ENCODE measurements at regions not wholly inside any gene's neighbourhood (a gene's known extent, or its start where the extent isn't known, plus 50 kb on each side); places are given as distances from the start of the nearest gene placed in this dataset.

GRCh38 chr12:18207266-18207665 is 54.1 kb upstream of the PIK3C2G start:
- no peaks in the 10 kb centered on the region for H3K27me3 ChIP-seq (ENCODE audit: insufficient read depth, low read length, poor library complexity)
- H3K27ac ChIP-seq (ENCODE audit: low read length) = no peak overlapping the region
- no peaks in the 10 kb centered on the region for H4K20me1 ChIP-seq (ENCODE audit: insufficient read depth, low read length)
- H3K79me2 ChIP-seq (ENCODE audit: insufficient read depth, low read length) = no peaks in the 10 kb centered on the region
- DNase-seq (no peak), ATAC-seq (ENCODE audit: insufficient read depth, low read depth) (no peak)
- no peak overlapping the region for H3K9ac ChIP-seq (ENCODE audit: low read depth, low read length)
- no peak overlapping the region for H3K4me3 ChIP-seq (ENCODE audit: low read depth in 1 of 2, low read length in 2 of 2)
- H3K4me2 ChIP-seq (ENCODE audit: insufficient read depth, low read length) = no peak overlapping the region
- no peaks in the 10 kb centered on the region for H3K36me3 ChIP-seq (ENCODE audit: insufficient read depth, low read length)
- H2AFZ ChIP-seq (ENCODE audit: low read depth, low read length) = no peak overlapping the region
- no peaks in the 10 kb centered on the region for H3K4me1 ChIP-seq (ENCODE audit: insufficient read depth, low read length)
- TF ChIP-seq CTCF (IDR thresholded peaks at IDR 0.05; ENCODE audit: borderline replicate concordance, extremely low read depth, low read length, poor library complexity, severe bottlenecking) (no peak), EZH2 (IDR thresholded peaks at IDR 0.05; ENCODE audit: borderline replicate concordance, low read depth, low read length, severe bottlenecking) (no peak)
- no peaks in the 10 kb centered on the region for H3K9me3 ChIP-seq (ENCODE audit: insufficient read depth, low read length, severe bottlenecking)

GRCh38 chr12:18206198-18206597 is 55.1 kb upstream of the PIK3C2G start:
- H2AFZ ChIP-seq (ENCODE audit: low read depth, low read length) = no peak overlapping the region
- TF ChIP-seq EZH2 (IDR thresholded peaks at IDR 0.05; ENCODE audit: borderline replicate concordance, low read depth, low read length, severe bottlenecking) = no peak
- TF ChIP-seq CTCF (IDR thresholded peaks at IDR 0.05; ENCODE audit: borderline replicate concordance, extremely low read depth, low read length, poor library complexity, severe bottlenecking) = no peak
- H3K9me3 ChIP-seq (ENCODE audit: insufficient read depth, low read length, severe bottlenecking) = no peaks in the 10 kb centered on the region
- no peak overlapping the region for H3K9ac ChIP-seq (ENCODE audit: low read depth, low read length)
- no peak overlapping the region for H3K4me2 ChIP-seq (ENCODE audit: insufficient read depth, low read length)
- H3K27me3 ChIP-seq (ENCODE audit: insufficient read depth, low read length, poor library complexity) = no peaks in the 10 kb centered on the region
- ATAC-seq (ENCODE audit: insufficient read depth, low read depth) (no peak), DNase-seq (no peak)
- H4K20me1 ChIP-seq (ENCODE audit: insufficient read depth, low read length) = no peaks in the 10 kb centered on the region
- no peak overlapping the region for H3K4me3 ChIP-seq (ENCODE audit: low read depth in 1 of 2, low read length in 2 of 2)
- H3K36me3 ChIP-seq (ENCODE audit: insufficient read depth, low read length) = no peaks in the 10 kb centered on the region
- H3K79me2 ChIP-seq (ENCODE audit: insufficient read depth, low read length) = no peaks in the 10 kb centered on the region
- H3K27ac ChIP-seq (ENCODE audit: low read length) = no peak overlapping the region
- H3K4me1 ChIP-seq (ENCODE audit: insufficient read depth, low read length) = no peaks in the 10 kb centered on the region

GRCh38 chr12:18204053-18204452 is 57.3 kb upstream of the PIK3C2G start:
- TF ChIP-seq CTCF (IDR thresholded peaks at IDR 0.05; ENCODE audit: borderline replicate concordance, extremely low read depth, low read length, poor library complexity, severe bottlenecking) = no peak
- TF ChIP-seq EZH2 (IDR thresholded peaks at IDR 0.05; ENCODE audit: borderline replicate concordance, low read depth, low read length, severe bottlenecking) = no peak
- no peak overlapping the region for H2AFZ ChIP-seq (ENCODE audit: low read depth, low read length)
- no peak overlapping the region for H3K4me2 ChIP-seq (ENCODE audit: insufficient read depth, low read length)
- DNase-seq (no peak), ATAC-seq (ENCODE audit: insufficient read depth, low read depth) (no peak)
- H4K20me1 ChIP-seq (ENCODE audit: insufficient read depth, low read length) = no peaks in the 10 kb centered on the region
- no peaks in the 10 kb centered on the region for H3K9me3 ChIP-seq (ENCODE audit: insufficient read depth, low read length, severe bottlenecking)
- H3K27ac ChIP-seq (ENCODE audit: low read length) = no peak overlapping the region
- H3K9ac ChIP-seq (ENCODE audit: low read depth, low read length) = no peak overlapping the region
- no peak overlapping the region for H3K4me3 ChIP-seq (ENCODE audit: low read depth in 1 of 2, low read length in 2 of 2)
- H3K79me2 ChIP-seq (ENCODE audit: insufficient read depth, low read length) = no peaks in the 10 kb centered on the region
- H3K36me3 ChIP-seq (ENCODE audit: insufficient read depth, low read length) = no peaks in the 10 kb centered on the region
- H3K27me3 ChIP-seq (ENCODE audit: insufficient read depth, low read length, poor library complexity) = no peaks in the 10 kb centered on the region
- H3K4me1 ChIP-seq (ENCODE audit: insufficient read depth, low read length) = no peaks in the 10 kb centered on the region

- H3K27ac ChIP-seq (ENCODE audit: low read length) = no peak overlapping the region
Observed at GRCh38 chr12:18192119-18192518, 69.2 kb upstream of the PIK3C2G start.

More at GRCh38 chr12:18192119-18192518, 69.2 kb upstream of the PIK3C2G start:
- TF ChIP-seq EZH2 (IDR thresholded peaks at IDR 0.05; ENCODE audit: borderline replicate concordance, low read depth, low read length, severe bottlenecking) = no peak
- TF ChIP-seq CTCF (IDR thresholded peaks at IDR 0.05; ENCODE audit: borderline replicate concordance, extremely low read depth, low read length, poor library complexity, severe bottlenecking) = no peak
- no peak overlapping the region for H3K4me3 ChIP-seq (ENCODE audit: low read depth in 1 of 2, low read length in 2 of 2)
- no peaks in the 10 kb centered on the region for H3K27me3 ChIP-seq (ENCODE audit: insufficient read depth, low read length, poor library complexity)
- H2AFZ ChIP-seq (ENCODE audit: low read depth, low read length) = no peak overlapping the region
- H3K79me2 ChIP-seq (ENCODE audit: insufficient read depth, low read length) = no peaks in the 10 kb centered on the region
- no peaks in the 10 kb centered on the region for H3K36me3 ChIP-seq (ENCODE audit: insufficient read depth, low read length)
- no peak for DNase-seq
- H3K4me1 ChIP-seq (ENCODE audit: insufficient read depth, low read length) = no peaks in the 10 kb centered on the region
- ATAC-seq (ENCODE audit: insufficient read depth, low read depth) = no peak
- H4K20me1 ChIP-seq (ENCODE audit: insufficient read depth, low read length) = no peaks in the 10 kb centered on the region
- H3K4me2 ChIP-seq (ENCODE audit: insufficient read depth, low read length) = no peak overlapping the region
- H3K9me3 ChIP-seq (ENCODE audit: insufficient read depth, low read length, severe bottlenecking) = no peaks in the 10 kb centered on the region
- H3K9ac ChIP-seq (ENCODE audit: low read depth, low read length) = no peak overlapping the region
